MM.1S (cell line): ENCODE measurements at regions not wholly inside any gene's neighbourhood (a gene's known extent, or its start where the extent isn't known, plus 50 kb on each side); places are given as distances from the start of the nearest gene placed in this dataset.

Experiments used
- CTCF ChIP-seq: fragments of 300-600 bp; sonication (generic); IDR thresholded peaks from 2 replicates; pipeline ENCODE4 v1.5.1; 2016; ENCODE audit warnings: antibody characterized with exemption, low read length, mixed read lengths
- EZH2 ChIP-seq: fragments of 300-600 bp; sonication (generic); optimal IDR thresholded peaks from 2 replicates; pipeline ENCODE3; 2017; ENCODE audit warnings: low read depth, mild to moderate bottlenecking, antibody characterized with exemption, low read length, mixed read lengths
- EZH2phosphoT487 ChIP-seq: fragments of 300-600 bp; sonication (generic); IDR thresholded peaks from 2 replicates; pipeline ENCODE4 v1.6.1; 2018; ENCODE audit warnings: antibody characterized with exemption, low read length

GRCh38 chr4:156662921-156663320 lies 308.7 kb downstream of the PDGFC start:
- no peak for TF ChIP-seq CTCF
- TF ChIP-seq EZH2: no peak
- TF ChIP-seq EZH2phosphoT487: no peak
